NB4 (cell line): ENCODE measurements at regions not wholly inside any gene's neighbourhood (a gene's known extent, or its start where the extent isn't known, plus 50 kb on each side); places are given as distances from the start of the nearest gene placed in this dataset.

Source experiments
- MYC ChIP-seq: IDR thresholded peaks from 2 replicates; pipeline ENCODE4 v1.6.1; 2011; ENCODE audit warnings: low read depth, low read length
- POLR2A ChIP-seq: IDR thresholded peaks from 2 replicates; pipeline ENCODE4 v1.6.1; 2011; ENCODE audit warnings: mild to moderate bottlenecking; ENCODE audit not compliant: insufficient read length; ENCODE audit errors: extremely low read depth
- TF ChIP-seq, protein P1 (sequence below): IDR thresholded peaks from one replicate; pipeline ENCODE4 v1.5.1; 2012; ENCODE audit warnings: low read depth, low read length
- TF ChIP-seq, protein P2 (sequence below): IDR thresholded peaks from 2 replicates; pipeline ENCODE4 v1.6.1; 2011; ENCODE audit warnings: low read depth, low read length

DNA sequence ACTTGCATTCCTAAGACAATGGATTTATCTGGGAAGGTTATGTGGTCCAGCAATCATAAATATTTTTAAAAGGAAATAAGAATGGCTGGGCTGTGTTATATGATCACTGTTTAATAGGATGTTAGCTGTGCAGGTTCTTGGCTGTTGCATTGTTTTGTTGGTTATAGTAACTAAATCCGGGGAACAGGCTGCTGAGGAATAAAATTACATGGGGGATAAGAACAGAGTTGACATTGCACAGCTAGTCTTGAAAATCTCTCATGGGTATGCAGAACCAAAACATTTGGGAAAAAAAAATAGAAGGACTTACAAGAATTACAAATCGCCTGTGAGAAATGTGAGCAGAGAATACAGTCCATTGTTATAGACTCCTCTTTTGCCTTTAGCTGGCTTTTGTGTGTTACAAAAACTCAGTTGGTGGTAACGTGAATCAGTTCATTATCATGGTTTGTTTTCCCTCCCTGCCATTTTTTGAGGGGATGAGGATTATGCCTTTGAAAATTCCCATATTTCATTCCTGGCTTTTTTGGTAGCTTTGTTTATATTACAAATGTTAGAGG, 375.3 kb upstream of the DAB2 start:
- TF ChIP-seq, protein P1, sequence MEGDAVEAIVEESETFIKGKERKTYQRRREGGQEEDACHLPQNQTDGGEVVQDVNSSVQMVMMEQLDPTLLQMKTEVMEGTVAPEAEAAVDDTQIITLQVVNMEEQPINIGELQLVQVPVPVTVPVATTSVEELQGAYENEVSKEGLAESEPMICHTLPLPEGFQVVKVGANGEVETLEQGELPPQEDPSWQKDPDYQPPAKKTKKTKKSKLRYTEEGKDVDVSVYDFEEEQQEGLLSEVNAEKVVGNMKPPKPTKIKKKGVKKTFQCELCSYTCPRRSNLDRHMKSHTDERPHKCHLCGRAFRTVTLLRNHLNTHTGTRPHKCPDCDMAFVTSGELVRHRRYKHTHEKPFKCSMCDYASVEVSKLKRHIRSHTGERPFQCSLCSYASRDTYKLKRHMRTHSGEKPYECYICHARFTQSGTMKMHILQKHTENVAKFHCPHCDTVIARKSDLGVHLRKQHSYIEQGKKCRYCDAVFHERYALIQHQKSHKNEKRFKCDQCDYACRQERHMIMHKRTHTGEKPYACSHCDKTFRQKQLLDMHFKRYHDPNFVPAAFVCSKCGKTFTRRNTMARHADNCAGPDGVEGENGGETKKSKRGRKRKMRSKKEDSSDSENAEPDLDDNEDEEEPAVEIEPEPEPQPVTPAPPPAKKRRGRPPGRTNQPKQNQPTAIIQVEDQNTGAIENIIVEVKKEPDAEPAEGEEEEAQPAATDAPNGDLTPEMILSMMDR: no peak
- TF ChIP-seq POLR2A (no peak), MYC (no peak)
- TF ChIP-seq, protein P2, sequence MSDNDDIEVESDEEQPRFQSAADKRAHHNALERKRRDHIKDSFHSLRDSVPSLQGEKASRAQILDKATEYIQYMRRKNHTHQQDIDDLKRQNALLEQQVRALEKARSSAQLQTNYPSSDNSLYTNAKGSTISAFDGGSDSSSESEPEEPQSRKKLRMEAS: no peak
